Epithelial cell of proximal tubule (primary cell): ENCODE measurements at regions not wholly inside any gene's neighbourhood (a gene's known extent, or its start where the extent isn't known, plus 50 kb on each side); places are given as distances from the start of the nearest gene placed in this dataset.

ENCODE experiments used
- DNase-seq: peaks from one replicate; pipeline ENCODE4 v3.0.0-alpha.2; 2011; ENCODE audit warnings: low read depth
- H3K4me3 ChIP-seq: 2 replicates; pipeline ENCODE4 v1.5.1; 2011; ENCODE audit warnings: low read depth, mild to moderate bottlenecking, low read length
- CTCF ChIP-seq: conservative IDR thresholded peaks from 2 replicates; pipeline ENCODE4 v1.5.1; 2012; ENCODE audit warnings: low read depth, mild to moderate bottlenecking, low read length

- TF ChIP-seq CTCF, result no peak
- DNase-seq, result no peak
- no peak overlapping the region for H3K4me3 ChIP-seq
Measured at GRCh38 chr14:101508196-101508947, 52.9 kb upstream of the DIO3 start.

DNA sequence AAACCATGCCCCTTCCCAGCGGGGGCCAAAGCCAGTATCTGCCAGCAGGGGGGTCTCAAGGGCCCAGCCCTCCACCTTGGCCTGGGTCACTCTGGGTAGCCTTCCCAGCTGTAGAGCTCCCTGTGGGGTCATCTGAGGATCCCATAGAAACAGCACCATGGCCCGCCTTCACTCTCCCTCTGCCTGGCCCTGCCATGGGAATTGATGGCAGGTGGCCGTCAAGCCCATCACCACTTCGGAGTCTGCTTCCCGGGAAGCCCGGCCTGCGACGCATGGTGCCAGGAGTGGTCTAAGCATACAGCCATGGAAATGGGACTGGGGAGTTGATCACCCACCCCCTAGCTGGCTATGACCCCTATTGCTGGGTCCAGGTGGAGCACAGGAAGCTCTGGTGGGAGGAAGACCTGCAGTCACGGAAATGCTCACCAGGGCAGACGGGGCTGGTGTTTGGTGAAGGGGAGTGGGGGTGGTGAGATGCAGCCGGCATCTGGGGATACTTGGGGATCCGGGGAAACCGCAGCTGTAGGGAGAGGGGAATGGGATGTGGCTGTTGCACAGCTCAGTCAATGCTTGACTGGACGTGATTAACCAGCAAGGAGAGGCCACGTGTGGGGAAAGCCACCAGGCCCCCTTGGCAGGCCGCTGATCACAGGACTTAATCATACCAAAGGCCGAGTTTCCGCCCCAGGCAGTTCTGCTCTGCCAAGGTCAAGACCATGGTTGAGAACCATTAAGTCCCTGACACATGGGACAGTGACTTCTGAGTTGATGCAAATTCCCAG, 52.2 kb upstream of the DIO3 start:
- no peak overlapping the region for H3K4me3 ChIP-seq
- TF ChIP-seq CTCF, result no peak
- DNase-seq, result no peak

DNA sequence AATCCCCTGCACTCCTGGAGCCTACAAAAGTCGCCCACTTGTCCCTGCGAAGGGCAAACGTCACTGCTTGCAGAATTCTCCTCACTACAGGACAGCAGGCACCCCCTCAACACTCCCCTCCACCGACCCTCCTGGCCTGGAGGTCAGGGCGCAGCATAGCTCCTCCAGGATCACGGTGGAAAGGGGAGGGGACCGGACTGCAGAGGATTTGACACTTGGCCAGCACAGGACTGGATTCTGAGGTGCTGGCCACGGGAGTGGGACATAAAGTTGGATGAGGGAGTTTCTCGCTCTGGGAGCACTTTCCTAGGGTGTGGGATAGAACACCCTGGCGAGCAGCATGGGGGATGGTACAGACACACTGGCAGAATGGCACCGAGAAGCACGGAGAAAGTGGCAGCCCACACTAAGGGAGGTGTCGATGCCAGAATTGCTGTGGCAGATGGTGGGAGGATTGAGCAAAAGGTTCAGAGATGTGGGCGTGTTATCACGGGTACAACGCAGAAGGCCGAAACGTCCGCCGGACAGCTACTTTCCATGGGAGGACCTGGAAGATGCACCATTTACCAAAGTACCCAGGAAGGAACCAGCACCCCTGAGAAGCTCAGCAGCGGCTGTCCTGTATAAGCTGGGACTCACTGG, 51.4 kb upstream of the DIO3 start:
- no peak for DNase-seq
- no peak overlapping the region for H3K4me3 ChIP-seq
- no peak for TF ChIP-seq CTCF

DNA sequence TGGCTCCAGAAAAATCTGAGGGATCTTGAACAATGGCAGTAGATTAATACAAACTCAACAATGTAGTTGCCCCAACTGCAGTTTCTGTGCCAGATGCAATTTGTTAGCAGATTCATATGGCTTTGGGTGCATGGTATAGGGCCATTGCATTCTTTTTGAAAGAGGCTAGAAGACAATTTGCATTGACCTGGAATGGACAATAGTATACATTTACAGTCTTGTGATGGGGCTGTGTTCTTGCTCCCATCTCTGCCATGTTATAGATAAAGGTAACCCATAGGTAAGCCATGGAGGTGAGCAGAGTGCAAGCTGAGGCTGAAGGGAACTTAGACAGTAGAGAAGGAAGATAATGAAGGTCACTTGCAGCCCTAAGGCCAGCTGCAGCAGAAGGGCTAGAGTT, 50.1 kb upstream of the DIO3 start:
- TF ChIP-seq CTCF, result no peak

More for the DNA sequence above, 50.1 kb upstream of the DIO3 start:
- no peak overlapping the region for H3K4me3 ChIP-seq
- DNase-seq, result no peak
